H1 (cell line): ENCODE measurements at regions not wholly inside any gene's neighbourhood (a gene's known extent, or its start where the extent isn't known, plus 50 kb on each side); places are given as distances from the start of the nearest gene placed in this dataset.

ENCODE experiments used
- CTCF ChIA-PET: fragments of 300-600 bp; sonication (Branson Sonifier 250); formaldehyde crosslinking; loops from one replicate; lab custom pipeline; 2021; ENCODE audit not compliant: partially characterized antibody; lab: Charles Lee
- POLR2A ChIA-PET: fragments of 300-600 bp; sonication (Branson Sonifier 250); formaldehyde crosslinking; loops from one replicate; lab custom pipeline; 2021; ENCODE audit warnings: inconsistent platforms; ENCODE audit not compliant: partially characterized antibody; lab: Charles Lee
- DNase-seq, 2 experiments: peaks; one replicate each; pipeline versions ENCODE4 v3.0.0 to v3.0.0-alpha.2; 2010 to 2022; ENCODE audit warnings: low spot score in 2 of 2, low read depth in 1 of 2, mixed read lengths in 1 of 2
- FAIRE-seq: peaks from 2 replicates; lab custom pipeline; 2011; peaks lifted over from hg19 to GRCh38; lab: Jason Lieb, UNC
- H2AFZ ChIP-seq: 2 replicates; pipeline ENCODE4 v1.8.1; 2012; ENCODE audit warnings: low read length, inconsistent platforms
- H2AK5ac ChIP-seq: 2 replicates; pipeline ENCODE4 v1.6.1; 2013; ENCODE audit warnings: low read depth, low read length
- H2BK120ac ChIP-seq: replicated peaks from 2 replicates; pipeline ENCODE3; 2013; ENCODE audit warnings: low read depth, low read length, inconsistent platforms
- H2BK12ac ChIP-seq: 2 replicates; pipeline ENCODE4 v1.6.1; 2013; ENCODE audit warnings: low read depth, low read length
- H2BK15ac ChIP-seq: 2 replicates; pipeline ENCODE4 v1.6.1; 2013; ENCODE audit warnings: low read length
- H2BK20ac ChIP-seq: 2 replicates; pipeline ENCODE4 v1.6.1; 2013; ENCODE audit warnings: low read length
- H2BK5ac ChIP-seq: 2 replicates; pipeline ENCODE4 v1.6.1; 2013; ENCODE audit warnings: low read depth, low read length
- H3K14ac ChIP-seq: 2 replicates; pipeline ENCODE4 v1.6.1; 2013; ENCODE audit warnings: inconsistent platforms; ENCODE audit not compliant: insufficient read length
- H3K18ac ChIP-seq: 2 replicates; pipeline ENCODE4 v1.6.1; 2013; ENCODE audit warnings: low read length; ENCODE audit errors: extremely low read depth
- H3K23ac ChIP-seq: 2 replicates; pipeline ENCODE4 v1.6.1; 2013; ENCODE audit warnings: inconsistent platforms; ENCODE audit not compliant: insufficient read length
- H3K23me2 ChIP-seq: 2 replicates; pipeline ENCODE4 v1.6.1; 2013; ENCODE audit warnings: low read depth, low read length
- H3K27ac ChIP-seq: 2 replicates; pipeline ENCODE4 v1.6.1; 2011; ENCODE audit warnings: low read depth, low read length, inconsistent platforms
- H3K27me3 ChIP-seq, 4 experiments: replicated peaks in 1 of 4; 1 replicate in 1 of 4; 2 replicates in 3 of 4; pipeline versions ENCODE4 v1.6.1 to v1.8.1; 2011 to 2013; ENCODE audit warnings: low read length in 3 of 4, mild to moderate bottlenecking in 3 of 4, inconsistent platforms in 2 of 4, mixed read lengths in 2 of 4, moderate library complexity in 1 of 4; ENCODE audit not compliant: control insufficient read depth in 3 of 4, insufficient read depth in 3 of 4; ENCODE audit errors: extremely low read depth in 1 of 4
- H3K36me3 ChIP-seq, 4 experiments: 2 replicates each; pipeline versions ENCODE4 v1.6.1 to v1.8.1; 2011 to 2013; ENCODE audit warnings: mild to moderate bottlenecking in 4 of 4, low read length in 3 of 4, moderate library complexity in 2 of 4, control low read depth in 1 of 4, inconsistent platforms in 1 of 4; ENCODE audit not compliant: insufficient read depth in 4 of 4, control insufficient read depth in 2 of 4
- H3K4ac ChIP-seq: replicated peaks from 2 replicates; pipeline ENCODE3; 2013; ENCODE audit warnings: low read length, low read depth, mixed read lengths, inconsistent platforms; ENCODE audit not compliant: insufficient read length
- H3K4me1 ChIP-seq, 4 experiments: replicated peaks in 1 of 4; 1 replicate in 1 of 4; 2 replicates in 3 of 4; pipeline versions ENCODE4 v1.6.1 to v1.8.1; 2011 to 2013; ENCODE audit warnings: low read length in 3 of 4, inconsistent platforms in 2 of 4, mixed read lengths in 1 of 4; ENCODE audit not compliant: insufficient read depth in 4 of 4, control insufficient read depth in 3 of 4
- H3K4me2 ChIP-seq, 2 experiments: 2 replicates each; pipeline versions ENCODE4 v1.6.1 to v1.8.1; 2011 to 2013; ENCODE audit warnings: low read depth in 2 of 2, low read length in 2 of 2, control low read depth in 1 of 2, inconsistent platforms in 1 of 2, mild to moderate bottlenecking in 1 of 2; ENCODE audit not compliant: insufficient read depth in 1 of 2
- H3K4me3 ChIP-seq, 4 experiments: fragments of 200-600, 300-600 bp in 1 of 4; sonication (generic), shearing (Covaris generic), sonication (Bioruptor Twin) in 1 of 4; 2 replicates each; pipeline versions ENCODE4 v1.5.1 to v1.8.1; 2011 to 2016; ENCODE audit warnings: low read length in 4 of 4, low read depth in 3 of 4, control low read depth in 2 of 4, inconsistent platforms in 2 of 4, mild to moderate bottlenecking in 2 of 4, mixed read lengths in 1 of 4, moderate library complexity in 1 of 4; ENCODE audit not compliant: insufficient read depth in 2 of 4; ENCODE audit errors: extremely low read depth in 1 of 4
- H3K56ac ChIP-seq: replicated peaks from 2 replicates; pipeline ENCODE3; 2013; ENCODE audit warnings: low read depth, mild to moderate bottlenecking, mixed read lengths, low read length, inconsistent platforms; ENCODE audit not compliant: insufficient read length
- H3K79me1 ChIP-seq: 2 replicates; pipeline ENCODE4 v1.6.1; 2013; ENCODE audit warnings: low read depth, low read length, control low read depth
- H3K79me2 ChIP-seq, 2 experiments: 2 replicates each; pipeline versions ENCODE4 v1.6.1 to v1.8.1; 2012 to 2013; ENCODE audit warnings: low read length in 2 of 2, mild to moderate bottlenecking in 2 of 2, inconsistent platforms in 1 of 2; ENCODE audit not compliant: insufficient read depth in 2 of 2, control insufficient read depth in 1 of 2
- H3K9ac ChIP-seq, 4 experiments: replicated peaks in 1 of 4; 1 replicate in 1 of 4; 2 replicates in 3 of 4; pipeline versions ENCODE4 v1.6.1 to v1.8.1; 2011 to 2013; ENCODE audit warnings: low read depth in 3 of 4, low read length in 3 of 4, control low read depth in 2 of 4, mild to moderate bottlenecking in 2 of 4, moderate library complexity in 2 of 4, inconsistent platforms in 1 of 4; ENCODE audit errors: extremely low read depth in 1 of 4
- H3K9me3 ChIP-seq, 2 experiments: 2 replicates each; pipeline versions ENCODE4 v1.6.1 to v1.8.1; 2012 to 2013; ENCODE audit warnings: mild to moderate bottlenecking in 2 of 2, moderate library complexity in 2 of 2, control low read depth in 1 of 2, inconsistent platforms in 1 of 2, low read depth in 1 of 2, low read length in 1 of 2, mixed read lengths in 1 of 2; ENCODE audit not compliant: insufficient read depth in 2 of 2
- H4K20me1 ChIP-seq, 2 experiments: replicated peaks in 1 of 2; 2 replicates each; pipeline versions ENCODE3 to v1.8.1; 2011 to 2013; ENCODE audit warnings: inconsistent platforms in 2 of 2, low read length in 2 of 2, mild to moderate bottlenecking in 1 of 2; ENCODE audit not compliant: insufficient read depth in 2 of 2, control insufficient read depth in 1 of 2
- H4K5ac ChIP-seq: 2 replicates; pipeline ENCODE4 v1.6.1; 2013; ENCODE audit warnings: low read length, low read depth, mixed read lengths, inconsistent platforms; ENCODE audit not compliant: insufficient read length
- H4K8ac ChIP-seq: 2 replicates; pipeline ENCODE4 v1.8.0; 2013; ENCODE audit warnings: mild to moderate bottlenecking, moderate library complexity, low read length, inconsistent platforms; ENCODE audit not compliant: insufficient read depth; ENCODE audit errors: extremely low read depth
- H4K91ac ChIP-seq: replicated peaks from 2 replicates; pipeline ENCODE3; 2013; ENCODE audit warnings: low read length, mixed read lengths, inconsistent platforms; ENCODE audit not compliant: insufficient read length
- CBX8 ChIP-seq: fragments of 300-800, 300-1000 bp; sonication (generic); IDR thresholded peaks from 2 replicates; pipeline ENCODE4 v1.7.1; 2016; ENCODE audit warnings: low read depth, low read length, borderline replicate concordance
- CREB1 ChIP-seq: IDR thresholded peaks from 2 replicates; pipeline ENCODE4 v1.6.1; 2012; ENCODE audit warnings: inconsistent platforms
- EZH2 ChIP-seq: fragments of 200-600 bp; sonication (generic); IDR thresholded peaks from 2 replicates; pipeline ENCODE4 v1.7.1; 2012; ENCODE audit warnings: low read depth, mild to moderate bottlenecking, moderate library complexity, low read length, inconsistent platforms; ENCODE audit not compliant: severe bottlenecking
- FOSL1 ChIP-seq: IDR thresholded peaks from 2 replicates; pipeline ENCODE4 v1.6.1; 2011; ENCODE audit warnings: mild to moderate bottlenecking, low read depth, low read length, moderate library complexity; ENCODE audit not compliant: insufficient read depth
- GTF2F1 ChIP-seq: IDR thresholded peaks from 2 replicates; pipeline ENCODE4 v1.6.1; 2012; ENCODE audit warnings: low read depth, low read length, improper control_type of control experiment, borderline replicate concordance
- HDAC6 ChIP-seq: IDR thresholded peaks from one replicate; pipeline ENCODE4 v1.7.1; 2012; ENCODE audit warnings: low read depth, mild to moderate bottlenecking, inconsistent platforms, low read length, moderate library complexity
- KDM1A ChIP-seq: fragments of 200-600, 300-600 bp; sonication (generic); IDR thresholded peaks from 2 replicates; pipeline ENCODE4 v1.7.1; 2016; ENCODE audit warnings: mild to moderate bottlenecking, low read length, borderline replicate concordance
- MAX ChIP-seq: IDR thresholded peaks from 2 replicates; pipeline ENCODE4 v1.6.1; 2012; ENCODE audit warnings: inconsistent platforms
- PHF8 ChIP-seq: fragments of 200-600 bp; sonication (generic); conservative IDR thresholded peaks from 2 replicates; pipeline ENCODE4 v1.7.1; 2012; ENCODE audit warnings: low read depth, mild to moderate bottlenecking, inconsistent platforms, low read length, moderate library complexity
- POLR2A ChIP-seq, 2 experiments: IDR thresholded peaks; 1 replicate in 1 of 2; 2 replicates in 1 of 2; pipeline ENCODE4 v1.6.1; 2011; ENCODE audit warnings: low read depth in 2 of 2, low read length in 2 of 2, mild to moderate bottlenecking in 2 of 2; ENCODE audit errors: control extremely low read depth in 1 of 2
- POLR2AphosphoS5 ChIP-seq: IDR thresholded peaks from 2 replicates; pipeline ENCODE4 v1.6.1; 2011; ENCODE audit warnings: low read depth, low read length
- RFX5 ChIP-seq: IDR thresholded peaks from 2 replicates; pipeline ENCODE4 v1.6.1; 2011; ENCODE audit warnings: low read depth, low read length, improper control_type of control experiment, borderline replicate concordance
- SAP30 ChIP-seq: fragments of 300-600 bp; sonication (generic); IDR thresholded peaks from 2 replicates; pipeline ENCODE4 v1.7.1; 2012; ENCODE audit warnings: low read length, moderate library complexity, mild to moderate bottlenecking, inconsistent platforms; ENCODE audit not compliant: insufficient read depth, insufficient replicate concordance
- SIRT6 ChIP-seq: IDR thresholded peaks from one replicate; pipeline ENCODE4 v1.7.1; 2012; ENCODE audit warnings: low read length, inconsistent platforms
- SP2 ChIP-seq: IDR thresholded peaks from 2 replicates; pipeline ENCODE4 v1.6.1; 2012; ENCODE audit warnings: mild to moderate bottlenecking, low read length, inconsistent platforms
- TAF1 ChIP-seq: IDR thresholded peaks from 2 replicates; pipeline ENCODE4 v1.6.1; 2011; ENCODE audit warnings: mild to moderate bottlenecking, low read depth, low read length
- whole genome bisulfite sequencing, 2 experiments: shearing (Covaris generic) in 1 of 2; methylation state at CpG; one replicate each; pipeline versions ENCODE4 v1.1.6 to v1.1.7; 2013 to 2015; ENCODE audit warnings: low lambda C conversion rate in 2 of 2, mixed read lengths in 2 of 2, inconsistent platforms in 1 of 2, low coverage in 1 of 2, missing lambda C conversion rate in 1 of 2; ENCODE audit not compliant: insufficient replicate concordance in 2 of 2, insufficient coverage in 1 of 2, insufficient read length in 1 of 2; ENCODE audit errors: extremely low coverage in 1 of 2, missing lambda C conversion rate in 1 of 2; 5-methylcytosine and 5-hydroxymethylcytosine counted together

- no peak overlapping the region for H2BK12ac ChIP-seq
- FAIRE-seq, result no peak
- 93% methylated on average over 3 of the region's 3 CpGs; no CpG with 5 or more reads in 1 of the 2 experiments for WGBS, 2 experiments
These were observed 329.1 kb upstream of the MAD2L1 start for GRCh38 chr4:120395746-120396145.

More at GRCh38 chr4:120395746-120396145, 329.1 kb upstream of the MAD2L1 start:
- Histone ChIP-seq H3K27ac (no peak overlapping the region), H4K8ac (no peak overlapping the region), H3K4ac (no peak overlapping the region), H3K4me3 (no peak overlapping the region), H2BK20ac (no peak overlapping the region), H4K20me1 (no peaks in the 10 kb centered on the region), H3K23ac (no peak overlapping the region), H3K56ac (no peak overlapping the region), H4K91ac (no peak overlapping the region), H3K36me3 (no peaks in the 10 kb centered on the region), H3K79me1 (no peaks in the 10 kb centered on the region), H3K14ac (no peak overlapping the region), H3K9me3 (no peaks in the 10 kb centered on the region), H2AFZ (no peak overlapping the region), H3K27me3 (no peaks in the 10 kb centered on the region), H2BK15ac (no peak overlapping the region), H3K4me1 (no peaks in the 10 kb centered on the region), H4K5ac (no peak overlapping the region), H3K4me2 (no peak overlapping the region), H3K23me2 (no peaks in the 10 kb centered on the region), H2AK5ac (no peak overlapping the region), H3K79me2 (no peaks in the 10 kb centered on the region), H3K18ac (no peak overlapping the region), H2BK120ac (no peak overlapping the region), H3K9ac (no peak overlapping the region), H2BK5ac (no peak overlapping the region)
- ChIA-PET POLR2A (no interaction called here), CTCF (no interaction called here)
- DNase-seq, result no peak
- TF ChIP-seq SAP30 (no peak), MAX (no peak), POLR2AphosphoS5 (no peak), GTF2F1 (no peak), PHF8 (no peak), POLR2A (IDR thresholded peaks at IDR 0.05; ENCODE audit: control extremely low read depth in 1 of 2, low read depth in 2 of 2, low read length in 2 of 2) (no peak), SP2 (no peak), RFX5 (no peak), EZH2 (no peak), CBX8 (no peak), SIRT6 (no peak), KDM1A (no peak), CREB1 (no peak), HDAC6 (no peak), FOSL1 (no peak), TAF1 (no peak)
